Smooth muscle cell of the brain vasculature (primary cell): ENCODE measurements at regions not wholly inside any gene's neighbourhood (a gene's known extent, or its start where the extent isn't known, plus 50 kb on each side); places are given as distances from the start of the nearest gene placed in this dataset.
"Not testable (repeated sequence)": the region's sequence is repeated elsewhere in the genome, so short reads cannot be mapped to it uniquely, and the experiment has no call there.

Experiments
- DNase-seq: peaks from one replicate; pipeline ENCODE4 v3.0.0-alpha.2; 2012; ENCODE audit warnings: low read depth, low spot score

DNA sequence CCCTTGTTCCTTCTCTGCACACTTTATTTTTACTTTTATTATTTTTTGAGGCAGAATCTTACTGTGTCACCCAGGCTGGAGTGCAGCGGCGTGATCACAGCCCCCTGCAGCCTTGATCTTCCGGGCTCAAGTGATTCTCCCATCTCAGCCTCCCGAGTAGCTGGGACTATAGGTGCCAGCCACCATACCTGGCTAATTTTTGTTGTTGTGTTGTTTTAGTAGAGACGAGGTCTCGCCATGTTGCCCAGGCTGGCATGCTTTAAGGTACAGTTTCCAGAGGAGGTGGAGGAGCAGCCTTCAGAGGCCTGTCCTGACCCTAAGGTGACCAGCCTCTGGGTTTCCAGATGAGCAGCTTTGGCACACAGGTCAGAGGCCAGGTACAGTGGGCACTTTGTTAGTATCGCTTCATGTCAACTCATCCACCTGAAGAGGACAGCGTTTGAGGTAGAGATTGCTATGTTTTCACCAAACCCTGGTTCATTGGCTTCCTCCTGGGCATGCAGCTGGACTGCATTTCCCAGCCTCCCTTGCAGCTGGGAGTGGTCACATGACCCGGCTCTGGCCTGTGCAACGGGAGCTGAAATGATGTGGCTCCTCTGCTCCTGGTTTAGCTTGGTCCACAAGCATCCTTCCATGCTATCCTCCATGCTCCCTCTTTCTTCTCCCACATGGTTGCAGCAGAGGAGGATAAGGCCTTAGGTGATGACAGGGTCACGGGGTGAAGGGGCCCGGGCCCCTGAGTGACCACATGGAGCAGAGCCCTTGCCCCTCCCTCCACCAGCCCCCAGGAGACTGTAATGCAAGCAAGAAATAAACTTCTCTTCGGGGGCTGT is 139.3 kb upstream of the IER5L start:
- DNase-seq, result no peak

DNA sequence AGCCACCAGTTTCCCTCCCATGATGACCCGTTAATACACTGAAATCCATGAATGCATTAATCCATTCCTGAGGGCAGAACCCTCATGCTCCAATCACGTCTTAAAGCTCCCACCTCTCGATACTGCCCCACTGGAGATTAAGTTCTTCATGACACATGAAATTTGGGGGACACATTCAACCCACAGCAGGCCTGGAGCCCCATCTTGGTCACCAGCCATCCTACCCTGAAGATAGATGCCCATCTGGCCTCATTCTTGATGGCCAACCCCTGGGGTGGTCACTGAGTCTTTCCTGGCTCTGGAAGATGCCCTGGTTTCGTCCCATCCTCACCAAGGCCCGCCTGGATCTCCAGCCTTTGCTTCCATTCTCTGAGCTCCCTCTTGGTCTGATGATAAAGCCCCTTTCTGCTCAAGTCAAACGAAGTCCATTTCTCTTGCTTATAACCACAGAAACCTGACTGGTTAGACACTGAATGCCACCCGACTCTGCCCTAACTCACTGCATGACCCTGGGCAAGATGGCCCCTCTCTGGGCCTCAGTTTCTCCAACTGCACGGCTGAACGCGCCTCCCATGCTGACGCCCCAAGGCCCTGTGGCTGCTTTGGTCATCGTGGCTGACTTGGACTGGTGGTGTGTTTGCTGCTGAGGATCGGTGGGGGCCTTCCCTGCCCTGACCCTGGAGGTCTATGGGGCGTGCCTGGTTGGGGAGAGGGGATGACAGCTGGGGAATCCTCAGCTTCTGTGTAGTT is 138.4 kb upstream of the IER5L start:
- no peak for DNase-seq

DNA sequence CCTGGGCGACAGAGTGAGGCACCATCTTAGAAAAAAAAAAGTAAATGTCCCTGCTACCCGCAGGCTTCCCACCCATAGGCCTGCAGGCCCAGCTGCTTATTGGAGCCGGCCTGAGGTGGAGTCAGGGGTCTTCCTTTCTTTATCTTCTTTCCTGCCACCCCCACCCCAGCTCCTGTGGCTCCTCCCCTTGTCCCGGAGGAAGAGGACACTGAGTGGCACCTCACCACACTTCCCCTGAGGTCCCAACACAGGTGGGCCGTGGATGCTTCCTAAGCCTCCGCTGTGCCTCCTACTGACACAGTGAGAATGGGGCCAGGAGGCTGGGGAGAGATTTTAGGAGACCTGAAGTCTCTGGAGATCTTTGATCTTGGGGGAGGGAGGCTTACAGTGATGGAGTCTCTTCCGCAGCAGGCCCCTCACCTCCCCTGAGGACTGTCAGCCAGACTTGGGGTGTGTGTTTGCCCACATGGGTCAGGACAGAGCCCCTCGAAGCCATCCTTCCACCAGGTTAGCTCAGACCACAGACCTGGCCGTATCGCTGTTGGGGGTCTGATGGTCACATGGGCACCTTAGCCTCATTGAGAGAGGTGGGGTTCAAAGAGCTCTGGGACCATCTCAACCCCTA is 135.4 kb upstream of the IER5L start:
- DNase-seq, result no peak

- DNase-seq, result no peak
Measured at GRCh38 chr9:129312251-129313122, 134.4 kb upstream of the IER5L start.

GRCh38 chr9:129311643-129312042 is 133.6 kb upstream of the IER5L start:
- no peak for DNase-seq

DNA sequence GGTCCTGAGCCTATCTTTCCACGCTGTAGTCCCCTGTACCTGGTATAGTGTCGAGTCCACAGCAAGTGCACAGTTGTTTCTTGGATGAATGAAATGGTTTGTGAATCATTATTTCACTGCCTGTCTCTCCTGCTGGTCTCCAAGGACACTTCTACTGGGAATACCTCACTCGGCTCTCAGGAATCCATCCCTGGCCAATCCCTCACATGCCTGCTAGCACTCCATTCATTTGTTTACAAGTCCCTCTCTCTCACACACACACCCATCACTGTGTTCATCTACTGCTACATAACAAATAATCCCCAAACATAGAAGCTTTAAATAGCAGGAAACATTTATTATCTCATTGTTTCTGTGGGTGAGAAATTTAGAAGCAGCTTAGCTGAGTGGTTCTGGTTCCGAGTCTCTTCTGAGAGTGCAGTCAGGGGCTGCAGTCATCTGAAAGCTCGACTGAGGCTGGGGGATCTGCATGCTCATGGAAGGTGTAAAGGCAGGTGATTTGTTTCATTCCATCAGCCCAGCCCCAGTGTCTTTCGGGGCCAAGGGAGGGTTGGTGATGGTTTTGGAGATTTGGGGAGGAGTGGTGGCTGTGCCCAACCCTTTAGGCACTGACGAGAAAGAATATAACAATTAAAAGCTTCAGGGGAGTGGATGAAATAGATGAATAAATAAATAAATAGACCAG is 132.7 kb upstream of the IER5L start:
- DNase-seq, result no peak

GRCh38 chr9:129309906-129310305 is 131.8 kb upstream of the IER5L start:
- no peak for DNase-seq

- no peak for DNase-seq
Measured at GRCh38 chr9:129309041-129309430, 131.0 kb upstream of the IER5L start.

DNA sequence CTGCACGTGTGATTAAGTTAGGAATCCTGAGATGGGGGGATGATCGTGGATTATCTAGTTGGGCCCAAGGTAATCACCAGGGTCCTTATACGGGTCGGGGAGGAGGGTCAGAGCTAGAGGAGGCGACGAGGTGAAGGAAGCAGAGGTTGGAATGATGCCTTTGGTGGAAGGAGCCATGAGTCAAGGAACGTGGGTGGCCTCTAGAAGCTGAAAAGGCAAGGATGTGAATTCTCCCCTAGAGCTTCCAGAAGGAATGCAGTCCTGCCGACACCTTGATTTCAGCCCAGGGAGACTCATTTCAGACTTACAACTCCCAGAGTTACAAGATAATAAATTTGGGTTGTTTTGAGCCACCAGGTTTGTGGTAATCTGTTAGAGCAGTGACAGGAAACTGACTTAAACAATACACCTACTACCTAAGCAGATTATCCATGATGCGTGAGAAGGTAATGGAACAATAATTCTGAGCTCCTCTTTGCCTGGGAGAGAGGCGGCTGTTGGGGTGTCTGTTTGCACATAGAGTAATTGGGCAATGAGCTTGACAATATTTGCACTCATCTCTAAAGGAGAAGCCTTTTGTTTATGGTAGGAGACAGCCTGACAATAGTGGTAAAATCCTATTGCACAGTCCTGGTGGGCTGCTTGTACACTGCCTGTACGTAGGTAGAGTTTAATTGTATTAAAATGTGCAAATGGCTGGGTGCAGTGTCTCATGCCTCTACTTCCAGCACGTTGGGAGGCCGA is 129.3 kb upstream of the IER5L start:
- no peak for DNase-seq

DNA sequence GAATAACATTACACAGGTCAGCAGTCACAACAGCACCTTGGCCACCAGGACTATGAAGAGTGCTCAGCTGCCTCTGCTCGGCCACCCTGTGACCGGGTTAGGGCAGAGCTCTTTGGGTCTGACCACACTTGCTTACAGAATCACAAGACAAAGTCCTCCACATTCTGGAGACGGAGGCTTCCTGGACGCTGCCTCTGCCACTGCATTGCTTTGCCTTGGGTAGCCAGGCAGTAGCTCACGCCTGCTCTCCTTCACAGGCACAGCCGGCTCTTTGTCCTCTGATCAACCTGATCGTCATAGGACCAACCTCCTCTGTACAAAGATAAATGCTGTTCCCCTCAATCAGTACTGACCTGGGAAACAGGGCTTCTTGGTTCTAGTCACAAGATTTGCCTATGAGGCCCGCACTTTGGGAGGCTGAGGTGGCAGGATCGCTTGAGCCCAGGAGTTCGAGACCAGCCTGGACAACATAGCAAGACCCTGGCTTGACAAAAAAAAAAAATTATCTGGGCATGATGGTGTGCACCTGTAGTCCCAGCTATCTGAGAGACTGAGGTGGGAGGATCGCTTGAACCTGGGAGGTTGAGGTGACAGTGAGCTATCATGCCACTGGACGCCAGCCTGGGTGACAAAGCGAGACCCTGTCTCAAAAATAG is 128.4 kb upstream of the IER5L start:
- no peak for DNase-seq

- DNase-seq, result no peak
Measured at GRCh38 chr9:129305246-129305645, 127.2 kb upstream of the IER5L start.

DNA sequence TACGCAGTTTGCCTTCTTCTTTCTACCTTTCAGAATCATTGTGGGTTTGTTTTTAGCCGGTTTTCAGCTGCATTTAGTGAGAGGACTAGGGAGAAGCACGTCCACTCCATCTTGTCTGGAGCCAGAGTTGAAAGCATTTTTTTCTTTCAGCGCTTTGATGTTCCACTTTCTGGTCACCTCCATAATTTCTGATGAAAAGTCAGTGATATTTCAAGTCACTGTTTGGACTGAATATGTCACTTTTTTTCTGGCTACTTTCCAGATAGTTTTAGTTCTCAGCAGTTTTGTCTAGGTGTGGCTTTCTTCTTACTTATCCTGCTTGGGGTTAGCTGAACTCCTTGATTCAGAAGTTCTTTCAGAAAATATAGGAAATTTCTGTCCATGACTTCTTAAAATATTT is 123.9 kb upstream of the IER5L start:
- DNase-seq, result no peak

DNA sequence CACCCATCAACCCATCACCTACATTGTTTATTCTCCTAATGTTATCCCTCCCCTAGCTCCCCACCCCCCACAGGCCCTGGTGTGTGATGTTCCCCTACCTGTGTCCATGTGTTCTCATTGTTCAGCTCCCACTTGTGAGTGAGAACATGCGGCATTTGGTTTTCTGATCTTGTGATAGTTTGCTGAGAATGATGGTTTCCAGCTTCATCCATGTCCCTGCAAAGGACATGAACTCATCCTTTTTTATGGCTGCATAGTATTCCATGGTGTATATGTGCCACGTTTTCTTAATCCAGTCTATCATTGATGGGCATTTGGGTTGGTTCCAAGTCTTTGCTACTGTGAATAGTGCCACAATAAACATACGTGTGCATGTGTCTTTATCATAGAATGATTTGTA is 118.1 kb upstream of the IER5L start:
- DNase-seq, result not testable (repeated sequence)

- no peak for DNase-seq
Measured at GRCh38 chr9:129291041-129291501, 113.0 kb upstream of the IER5L start.

DNA sequence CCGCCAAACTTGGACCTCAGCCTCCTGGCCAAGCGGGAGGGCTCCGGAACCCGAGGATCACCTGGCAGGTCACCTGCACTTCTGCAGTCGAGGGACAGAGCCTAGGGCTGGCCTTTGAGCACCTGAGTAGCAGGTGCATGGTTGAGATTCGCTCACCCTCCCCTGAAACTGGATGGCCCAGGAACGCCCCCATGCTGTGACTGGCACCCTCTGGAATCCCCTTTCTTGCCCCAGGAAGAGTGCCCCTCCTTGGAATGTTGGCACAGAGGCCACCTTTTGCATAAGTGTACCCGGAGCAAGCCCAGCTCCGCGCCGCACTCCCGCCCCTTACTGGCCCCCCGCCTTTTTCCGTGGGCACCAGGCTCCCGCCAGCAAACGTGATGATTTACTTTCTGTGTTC is 112.5 kb upstream of the IER5L start:
- DNase-seq, result no peak

DNA sequence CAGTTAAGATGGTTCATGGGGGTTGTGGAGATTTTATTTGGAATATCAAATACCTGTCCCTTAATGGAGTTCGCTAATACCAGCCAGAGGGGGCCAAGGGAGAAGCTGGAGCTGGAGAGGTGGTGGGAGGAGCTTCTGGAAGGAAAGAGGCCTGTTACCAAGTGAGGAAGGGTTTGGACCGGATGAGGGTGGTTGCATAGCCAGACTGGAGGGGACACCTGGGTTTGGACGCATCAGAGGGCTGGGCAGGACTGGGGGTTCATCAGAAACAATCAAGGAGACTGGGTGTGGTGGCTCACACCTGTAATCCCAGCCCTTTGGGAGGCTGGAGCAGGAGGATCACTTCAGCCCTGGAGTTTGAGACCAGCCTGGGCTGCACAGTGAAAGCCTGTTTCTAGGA is 111.8 kb upstream of the IER5L start:
- no peak for DNase-seq

DNA sequence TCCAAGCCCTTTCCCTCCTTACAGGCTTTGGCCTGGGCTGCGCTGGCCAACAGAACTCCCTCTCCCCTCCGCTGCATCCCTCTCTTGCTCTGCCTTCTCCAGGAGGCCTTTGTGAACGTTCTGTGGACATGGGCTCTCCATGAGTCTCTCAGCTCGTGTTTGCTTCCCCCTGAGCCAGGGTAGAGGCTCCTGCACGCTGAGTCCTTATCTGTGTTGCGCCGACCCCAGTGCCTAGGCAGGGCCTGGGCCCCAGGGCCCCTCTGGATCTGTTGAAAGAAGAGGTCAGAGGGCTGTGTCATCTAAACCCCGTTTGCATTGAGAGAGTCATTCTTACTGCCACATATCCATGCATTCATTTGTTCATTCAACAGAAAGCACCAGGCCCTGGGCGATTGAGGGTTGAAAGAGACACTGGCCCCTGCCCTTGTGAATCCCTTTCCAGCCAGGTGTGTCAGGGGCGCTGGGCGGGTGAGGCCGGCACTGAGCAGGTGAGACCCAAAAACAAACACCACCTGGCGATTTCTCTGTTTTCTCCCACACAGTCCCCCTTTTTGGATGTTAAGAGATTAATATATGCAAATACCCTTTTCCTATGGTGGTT is 111.2 kb upstream of the IER5L start:
- no peak for DNase-seq

- DNase-seq, result no peak
Measured at GRCh38 chr9:129287619-129288305, 109.7 kb upstream of the IER5L start.
